GM21423 (cell line): ENCODE measurements at regions not wholly inside any gene's neighbourhood (a gene's known extent, or its start where the extent isn't known, plus 50 kb on each side); places are given as distances from the start of the nearest gene placed in this dataset.

Experiments used
- ATAC-seq: cut with Tn5 transposase; IDR thresholded peaks from one replicate; pipeline ENCODE4 v1.9.1; 2021; ENCODE audit warnings: mild to moderate bottlenecking, moderate library complexity; ENCODE audit not compliant: unreplicated experiment

GRCh38 chr13:73428137-73428536 lies 369.3 kb downstream of the KLF5 start:
- no peak for ATAC-seq

GRCh38 chr13:73422973-73423372 lies 364.2 kb downstream of the KLF5 start:
- ATAC-seq, result no peak

GRCh38 chr13:73421310-73421912 lies 362.6 kb downstream of the KLF5 start:
- no peak for ATAC-seq

- ATAC-seq, result no peak
Measured at GRCh38 chr13:73419186-73419585, 360.4 kb downstream of the KLF5 start.

GRCh38 chr13:73417012-73417615 lies 358.3 kb downstream of the KLF5 start:
- no peak for ATAC-seq

GRCh38 chr13:73416093-73416492 lies 357.3 kb downstream of the KLF5 start:
- no peak for ATAC-seq

GRCh38 chr13:73413656-73414055 lies 354.9 kb downstream of the KLF5 start:
- ATAC-seq, result no peak

- ATAC-seq, result no peak
Measured at GRCh38 chr13:73412933-73413332, 354.1 kb downstream of the KLF5 start.

GRCh38 chr13:73411067-73411809 lies 352.4 kb downstream of the KLF5 start:
- no peak for ATAC-seq

GRCh38 chr13:73406454-73406853 lies 347.6 kb downstream of the KLF5 start:
- no peak for ATAC-seq

GRCh38 chr13:73404581-73404980 lies 345.8 kb downstream of the KLF5 start:
- no peak for ATAC-seq

- ATAC-seq, result no peak
Measured at GRCh38 chr13:73403355-73404120, 344.7 kb downstream of the KLF5 start.

- ATAC-seq, result no peak
Measured at GRCh38 chr13:73401769-73402168, 343.0 kb downstream of the KLF5 start.

GRCh38 chr13:73399347-73400216 lies 340.8 kb downstream of the KLF5 start:
- ATAC-seq, result no peak

GRCh38 chr13:73397496-73398305 lies 338.9 kb downstream of the KLF5 start:
- no peak for ATAC-seq

- no peak for ATAC-seq
Measured at GRCh38 chr13:73394066-73394465, 335.3 kb downstream of the KLF5 start.

- no peak for ATAC-seq
Measured at GRCh38 chr13:73390100-73390499, 331.3 kb downstream of the KLF5 start.

GRCh38 chr13:73388586-73388985 lies 329.8 kb downstream of the KLF5 start:
- ATAC-seq, result no peak

- ATAC-seq, result no peak
Measured at GRCh38 chr13:73387318-73387717, 328.5 kb downstream of the KLF5 start.

GRCh38 chr13:73385848-73386247 lies 327.0 kb downstream of the KLF5 start:
- no peak for ATAC-seq
